ENCODE measurements at regions not wholly inside any gene's neighbourhood (a gene's known extent, or its start where the extent isn't known, plus 50 kb on each side); places are given as distances from the start of the nearest gene placed in this dataset.

- CTCF ChIA-PET, result interaction anchor here (0.6 kb wide), 1 partner anchor 23 kb away, joined by 3 read pairs; no protein-coding TSS in a partner anchor
- TF ChIP-seq, protein P1, sequence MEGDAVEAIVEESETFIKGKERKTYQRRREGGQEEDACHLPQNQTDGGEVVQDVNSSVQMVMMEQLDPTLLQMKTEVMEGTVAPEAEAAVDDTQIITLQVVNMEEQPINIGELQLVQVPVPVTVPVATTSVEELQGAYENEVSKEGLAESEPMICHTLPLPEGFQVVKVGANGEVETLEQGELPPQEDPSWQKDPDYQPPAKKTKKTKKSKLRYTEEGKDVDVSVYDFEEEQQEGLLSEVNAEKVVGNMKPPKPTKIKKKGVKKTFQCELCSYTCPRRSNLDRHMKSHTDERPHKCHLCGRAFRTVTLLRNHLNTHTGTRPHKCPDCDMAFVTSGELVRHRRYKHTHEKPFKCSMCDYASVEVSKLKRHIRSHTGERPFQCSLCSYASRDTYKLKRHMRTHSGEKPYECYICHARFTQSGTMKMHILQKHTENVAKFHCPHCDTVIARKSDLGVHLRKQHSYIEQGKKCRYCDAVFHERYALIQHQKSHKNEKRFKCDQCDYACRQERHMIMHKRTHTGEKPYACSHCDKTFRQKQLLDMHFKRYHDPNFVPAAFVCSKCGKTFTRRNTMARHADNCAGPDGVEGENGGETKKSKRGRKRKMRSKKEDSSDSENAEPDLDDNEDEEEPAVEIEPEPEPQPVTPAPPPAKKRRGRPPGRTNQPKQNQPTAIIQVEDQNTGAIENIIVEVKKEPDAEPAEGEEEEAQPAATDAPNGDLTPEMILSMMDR (IDR thresholded peaks at IDR 0.05; ENCODE audit: unreplicated experiment), result no peak
- H3K27ac Mint-ChIP-seq (ENCODE audit: low read depth, unreplicated experiment), result no peak overlapping the region
- intact Hi-C loops (cut with micrococcal nuclease), result no loop called here
- H3K4me1 Mint-ChIP-seq (ENCODE audit: insufficient read depth, unreplicated experiment), result no peaks in the 10 kb centered on the region
- H3K4me3 Mint-ChIP-seq (ENCODE audit: unreplicated experiment), result no peak overlapping the region
- H3K27me3 Mint-ChIP-seq (ENCODE audit: insufficient read depth, unreplicated experiment), result no peaks in the 10 kb centered on the region
- BruUV-seq (replicated peaks), result no TSS peak
- no peaks in the 10 kb centered on the region for H3K36me3 Mint-ChIP-seq (ENCODE audit: insufficient read depth, unreplicated experiment)
- H3K9me3 Mint-ChIP-seq (ENCODE audit: unreplicated experiment), result no peaks in the 10 kb centered on the region
- POLR2A ChIA-PET, result no interaction called here
- DNase-seq (ENCODE audit: unreplicated experiment), result no peak
These were observed 359.1 kb downstream of the KCNA4 start for GRCh38 chr11:29657709-29658108.

DNA sequence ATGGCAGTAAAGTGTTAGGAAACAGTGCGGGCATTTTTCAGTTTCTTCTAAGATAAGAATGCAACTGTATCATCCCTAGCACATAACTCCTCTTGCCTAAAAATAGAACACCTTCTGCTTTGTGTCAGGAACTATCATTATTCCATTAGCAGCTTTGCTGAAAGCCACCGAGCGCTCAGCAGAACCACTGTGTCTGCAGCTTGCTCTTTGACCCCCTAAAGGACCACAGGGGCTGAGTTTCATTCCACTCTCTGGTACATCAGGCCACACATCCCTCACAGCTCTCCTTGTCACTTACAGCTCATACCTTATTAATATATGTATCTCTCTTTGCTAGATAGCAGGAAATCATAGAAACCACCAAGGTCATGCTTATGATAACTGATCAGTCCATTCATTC, 360.2 kb downstream of the KCNA4 start:
- Mint-ChIP-seq H3K36me3 (ENCODE audit: insufficient read depth, unreplicated experiment) (no peaks in the 10 kb centered on the region), H3K27ac (ENCODE audit: low read depth, unreplicated experiment) (no peak overlapping the region), H3K9me3 (ENCODE audit: unreplicated experiment) (no peaks in the 10 kb centered on the region), H3K4me1 (ENCODE audit: insufficient read depth, unreplicated experiment) (no peaks in the 10 kb centered on the region), H3K27me3 (ENCODE audit: insufficient read depth, unreplicated experiment) (no peaks in the 10 kb centered on the region), H3K4me3 (ENCODE audit: unreplicated experiment) (no peak overlapping the region)
- no peak for DNase-seq (ENCODE audit: unreplicated experiment)
- TF ChIP-seq, protein P1 (IDR thresholded peaks at IDR 0.05; ENCODE audit: unreplicated experiment), result no peak
- BruUV-seq (replicated peaks), result no TSS peak
- intact Hi-C loops (cut with micrococcal nuclease), result no loop called here
- ChIA-PET CTCF (interaction anchor here (0.5 to 0.9 kb wide), 2 partner anchors 76 to 1261 kb away, joined by 3 read pairs; no protein-coding TSS in a partner anchor), POLR2A (no interaction called here)

GRCh38 chr11:29645373-29645772, 371.5 kb downstream of the KCNA4 start:
- POLR2A ChIA-PET, result no interaction called here
- Mint-ChIP-seq H3K9me3 (ENCODE audit: unreplicated experiment) (peaks cover 7% of the 10 kb centered on the region), H3K4me1 (ENCODE audit: insufficient read depth, unreplicated experiment) (peaks cover 8% of the 10 kb centered on the region), H3K36me3 (ENCODE audit: insufficient read depth, unreplicated experiment) (no peaks in the 10 kb centered on the region), H3K27me3 (ENCODE audit: insufficient read depth, unreplicated experiment) (no peaks in the 10 kb centered on the region), H3K27ac (ENCODE audit: low read depth, unreplicated experiment) (no peak overlapping the region), H3K4me3 (ENCODE audit: unreplicated experiment) (no peak overlapping the region)
- intact Hi-C loops (cut with micrococcal nuclease), result no loop called here
- no peak for DNase-seq (ENCODE audit: unreplicated experiment)
- CTCF ChIA-PET, result interaction anchor here (1.0 to 2.1 kb wide), 2 partner anchors 10 to 12 kb away, joined by 3 to 8 read pairs; no protein-coding TSS in a partner anchor
- BruUV-seq (replicated peaks), result no TSS peak
- TF ChIP-seq, protein P1 (IDR thresholded peaks at IDR 0.05; ENCODE audit: unreplicated experiment), result no peak

GRCh38 chr11:29641201-29641600, 375.6 kb downstream of the KCNA4 start:
- Mint-ChIP-seq H3K27ac (ENCODE audit: low read depth, unreplicated experiment) (peak overlapping the region; percentile 21), H3K4me1 (ENCODE audit: insufficient read depth, unreplicated experiment) (peaks cover 12% of the 10 kb centered on the region), H3K9me3 (ENCODE audit: unreplicated experiment) (no peaks in the 10 kb centered on the region), H3K27me3 (ENCODE audit: insufficient read depth, unreplicated experiment) (no peaks in the 10 kb centered on the region), H3K4me3 (ENCODE audit: unreplicated experiment) (no peak overlapping the region), H3K36me3 (ENCODE audit: insufficient read depth, unreplicated experiment) (no peaks in the 10 kb centered on the region)
- ChIA-PET POLR2A (interaction anchor here (1.0 kb wide), 1 partner anchor 8 kb away, joined by 3 read pairs; no protein-coding TSS in a partner anchor), CTCF (interaction anchor here (0.6 kb wide), 1 partner anchor 410 kb away, joined by 5 read pairs; no protein-coding TSS in a partner anchor)
- intact Hi-C loops (cut with micrococcal nuclease), result no loop called here
- BruUV-seq (replicated peaks), result no TSS peak
- DNase-seq (ENCODE audit: unreplicated experiment), result no peak
- TF ChIP-seq, protein P1 (IDR thresholded peaks at IDR 0.05; ENCODE audit: unreplicated experiment), result no peak
